ENCODE measurements at regions not wholly inside any gene's neighbourhood (a gene's known extent, or its start where the extent isn't known, plus 50 kb on each side); places are given as distances from the start of the nearest gene placed in this dataset.

DNA sequence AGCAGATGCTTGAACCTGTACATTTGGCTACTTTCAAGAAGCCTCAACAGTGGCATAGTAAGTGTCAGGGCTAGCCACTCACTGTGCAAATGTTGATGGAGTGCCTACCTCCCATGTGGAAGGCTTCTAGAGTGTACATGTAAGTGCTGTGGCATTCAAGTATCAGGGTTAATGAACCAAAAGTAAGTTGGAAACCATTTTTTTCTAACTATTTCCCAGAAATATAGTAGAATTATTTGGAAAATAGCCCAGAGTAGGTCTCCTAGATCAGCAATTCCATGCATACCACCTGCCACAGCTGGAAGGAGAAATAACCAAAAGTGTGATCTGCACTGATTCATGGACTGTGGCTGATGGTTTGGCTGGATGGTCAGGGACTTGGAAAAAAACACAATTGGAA lies 53.3 kb downstream of the FOXD1 start:
- DNase-seq (ENCODE audit: low spot score), result no peak

DNA sequence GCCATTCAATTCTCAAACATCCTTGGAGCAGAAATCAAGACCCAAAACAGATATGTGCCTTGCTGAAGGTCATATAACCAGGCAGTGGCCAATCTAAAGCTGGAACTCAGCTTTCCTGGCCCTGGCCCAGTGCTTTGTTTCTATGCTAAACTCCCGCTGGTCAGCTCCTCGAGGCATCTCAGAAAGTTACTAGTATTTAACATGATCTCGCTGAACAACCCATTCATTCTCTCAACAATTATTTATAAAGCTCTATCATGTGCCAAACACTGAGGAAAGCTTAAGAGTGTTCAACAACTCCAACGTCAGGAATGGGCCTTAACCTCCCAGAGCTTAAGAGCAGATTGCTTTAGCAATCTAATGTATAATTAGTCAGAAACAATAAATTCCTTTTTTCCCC lies 54.0 kb downstream of the FOXD1 start:
- no peak for DNase-seq (ENCODE audit: low spot score)

DNA sequence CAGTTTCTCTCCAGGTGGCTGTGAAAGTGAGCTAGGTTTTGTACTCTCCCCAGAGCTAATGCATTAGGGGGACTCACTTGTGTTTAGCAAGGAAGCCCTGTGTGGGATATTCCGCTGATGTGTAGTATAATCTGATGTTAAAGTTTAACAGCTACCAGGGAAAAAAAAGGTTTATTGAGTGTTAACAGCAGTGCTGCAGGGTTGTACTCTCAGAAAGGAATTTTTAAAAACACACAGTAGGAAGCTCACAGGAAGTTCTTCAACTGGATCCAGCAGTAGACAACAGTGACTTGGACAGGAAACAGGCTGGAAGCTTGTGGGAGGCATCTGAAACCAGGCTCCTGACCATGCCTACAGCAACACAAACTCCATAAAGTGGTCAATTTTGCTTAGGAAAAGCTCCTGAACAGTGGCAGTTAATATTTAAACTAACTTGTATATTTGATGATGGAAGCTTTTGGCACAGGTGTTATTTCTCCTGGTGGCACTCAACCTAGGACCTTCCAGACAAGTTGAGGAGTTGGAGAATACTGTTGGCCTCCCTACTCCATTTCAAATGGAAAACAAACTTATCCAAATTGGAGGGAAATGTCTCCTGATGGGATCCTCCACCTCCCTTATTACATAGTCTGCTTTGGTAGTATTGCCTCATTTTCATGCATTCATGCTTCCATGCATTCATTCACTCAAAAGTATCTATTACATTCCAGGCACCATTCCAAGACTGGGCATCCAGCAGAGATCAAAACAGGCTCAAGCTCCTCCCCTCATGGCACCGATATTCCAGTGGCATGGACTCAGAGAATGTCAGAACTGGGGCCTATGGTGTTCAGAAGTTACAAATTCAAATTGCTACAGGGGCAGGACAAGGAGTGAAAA lies 54.7 kb downstream of the FOXD1 start:
- no peak for DNase-seq (ENCODE audit: low spot score)

DNA sequence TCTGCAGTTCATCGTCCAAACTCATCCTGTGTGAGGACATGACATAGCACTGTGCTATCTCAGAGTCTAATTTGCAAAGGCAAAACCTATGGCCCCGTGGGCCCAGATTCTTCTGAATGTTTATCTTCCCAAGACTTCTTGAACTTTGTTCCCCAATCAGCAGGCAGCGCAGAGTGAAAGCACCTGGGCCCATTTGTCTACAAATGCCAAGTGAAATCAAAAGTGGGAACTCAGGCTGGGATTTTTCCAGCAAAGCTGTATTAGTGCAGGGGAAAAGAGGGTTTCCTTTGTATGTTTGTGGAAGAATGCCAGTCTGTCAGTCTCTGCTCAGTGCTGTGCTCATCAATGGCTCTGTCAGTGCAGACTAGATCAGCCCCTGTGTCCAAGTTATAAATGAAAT lies 55.8 kb downstream of the FOXD1 start:
- DNase-seq (ENCODE audit: low spot score), result no peak

DNA sequence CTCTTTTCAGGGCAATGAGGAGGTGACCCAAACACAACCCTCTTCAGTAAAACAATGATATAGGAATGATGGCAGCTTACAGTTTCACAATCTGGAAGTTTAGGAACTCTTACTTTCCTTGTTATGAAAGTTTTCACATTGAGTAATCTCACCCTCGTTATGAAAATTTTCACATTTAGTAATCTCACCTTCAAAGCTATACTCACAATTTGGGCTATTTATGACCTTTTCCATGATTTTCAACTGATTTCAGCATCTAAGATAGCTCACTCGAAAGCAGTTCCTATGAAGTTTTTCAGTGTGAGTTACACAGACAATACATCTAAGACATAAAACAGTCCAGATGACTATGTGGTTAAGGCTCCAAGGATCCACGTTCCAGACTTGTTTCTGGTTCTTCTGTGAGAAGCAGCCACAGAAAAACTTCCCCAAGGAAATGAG lies 57.1 kb downstream of the FOXD1 start:
- DNase-seq (ENCODE audit: low spot score), result no peak

DNA sequence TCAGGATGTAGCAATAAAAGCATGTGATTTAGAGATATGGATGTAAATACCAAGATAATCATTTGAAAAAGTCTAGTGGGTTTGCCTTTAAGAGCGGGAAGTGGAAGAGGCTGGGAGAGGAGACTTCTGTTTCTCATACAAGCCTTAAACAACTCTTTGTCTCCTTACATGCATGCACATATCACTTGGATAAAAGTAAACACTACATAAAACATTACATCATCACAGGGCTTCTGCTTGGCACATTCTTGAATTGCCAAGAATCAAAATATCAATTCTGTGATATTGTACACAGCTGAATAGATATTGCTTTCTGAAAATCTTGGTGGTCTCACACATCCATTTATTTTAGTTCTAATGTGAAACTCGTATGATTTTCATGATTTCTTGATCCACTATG lies 57.6 kb downstream of the FOXD1 start:
- no peak for DNase-seq (ENCODE audit: low spot score)

DNA sequence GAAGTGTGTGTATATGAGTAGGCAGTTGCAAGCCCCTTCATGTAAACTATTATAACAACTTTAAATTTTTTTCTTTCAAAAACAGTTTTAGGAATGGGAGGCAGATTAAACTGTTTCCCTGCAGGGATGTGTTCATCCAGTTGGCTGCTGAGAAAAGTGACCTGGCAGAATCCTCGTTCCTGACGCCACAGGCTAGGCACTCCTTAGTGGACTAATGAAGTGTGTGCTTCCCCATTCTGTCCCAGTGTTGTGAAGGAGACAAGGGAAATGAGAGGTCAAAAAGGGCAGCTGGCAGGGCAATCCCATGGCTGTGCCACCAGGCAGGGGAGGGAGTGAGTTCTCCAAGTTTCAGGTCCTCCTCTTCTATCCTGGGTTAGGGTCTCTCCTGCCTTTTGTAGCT lies 59.8 kb downstream of the FOXD1 start:
- no peak for DNase-seq (ENCODE audit: low spot score)

DNA sequence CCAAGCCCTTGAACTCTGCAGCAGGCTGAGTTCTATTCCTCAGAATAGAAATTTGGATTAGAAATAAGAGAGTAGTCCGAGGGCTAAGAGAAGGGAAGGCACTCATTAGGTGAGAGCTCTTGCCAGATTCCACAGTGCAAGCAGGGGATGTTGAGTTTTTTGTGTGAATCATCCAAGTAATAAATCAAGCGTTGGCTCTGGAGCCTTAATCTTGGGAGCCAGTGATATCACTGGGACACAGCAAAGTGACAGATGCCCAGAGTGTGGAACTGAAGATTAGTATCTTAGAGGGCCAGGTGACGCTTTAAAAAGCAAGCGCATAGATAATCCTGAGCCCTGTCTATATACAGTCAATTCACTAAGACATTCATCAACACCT lies 60.3 kb downstream of the FOXD1 start:
- peak; percentile 62 for DNase-seq (ENCODE audit: low spot score)

DNA sequence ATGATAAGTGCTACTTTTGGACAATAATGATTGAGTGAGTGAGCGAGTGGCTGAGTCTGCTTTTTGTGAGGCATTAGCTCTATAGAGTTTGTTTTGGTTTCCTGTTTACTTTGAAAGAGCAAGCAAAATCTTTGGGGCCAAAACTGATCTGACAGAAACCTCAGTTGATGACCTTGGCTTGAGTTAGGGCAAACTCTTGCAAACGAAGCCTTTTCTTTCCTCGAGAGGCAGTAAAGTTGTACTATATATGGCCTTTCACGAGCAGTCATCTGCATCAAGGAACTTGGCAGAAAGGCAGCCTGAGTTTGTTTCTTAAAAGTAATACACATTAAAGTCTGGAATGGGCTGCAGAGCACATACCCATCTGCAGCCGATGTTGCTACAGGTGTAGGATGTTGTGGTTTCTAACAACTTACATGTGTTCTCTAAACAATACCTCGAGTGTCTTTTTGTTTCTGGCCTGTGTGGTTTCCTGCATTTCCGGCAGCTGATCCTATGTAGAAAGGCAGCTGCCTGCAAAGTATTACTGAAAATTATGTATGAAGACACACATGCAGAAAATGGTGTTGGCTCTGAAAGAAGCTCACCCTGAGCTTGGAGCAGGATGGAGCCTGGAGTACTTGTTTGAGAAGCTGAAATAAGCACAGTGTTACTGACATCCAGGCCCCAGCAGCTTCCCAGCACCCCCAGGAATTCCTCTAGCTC lies 60.8 kb downstream of the FOXD1 start:
- no peak for DNase-seq (ENCODE audit: low spot score)

DNA sequence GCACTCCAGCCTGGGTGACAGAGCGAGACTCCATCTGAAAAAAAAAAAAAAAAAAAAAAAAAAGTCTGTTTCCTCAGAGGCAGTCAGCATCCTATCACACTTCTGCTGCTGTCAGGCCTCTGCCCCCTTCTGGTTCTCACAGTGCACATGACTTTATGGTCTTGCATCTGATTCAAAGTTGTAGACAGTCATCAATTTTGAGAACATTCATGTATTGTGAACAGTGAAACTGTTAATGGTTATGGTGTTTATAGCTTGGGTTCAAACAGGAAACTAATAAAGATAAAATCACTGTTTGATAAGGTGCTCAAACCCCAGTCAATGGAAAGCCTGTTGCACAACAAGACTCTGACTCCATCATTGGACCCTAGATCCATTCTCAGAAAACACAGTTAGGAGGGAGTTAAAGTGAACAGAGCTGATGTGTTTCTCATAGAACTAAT lies 61.4 kb downstream of the FOXD1 start:
- no peak for DNase-seq (ENCODE audit: low spot score)

DNA sequence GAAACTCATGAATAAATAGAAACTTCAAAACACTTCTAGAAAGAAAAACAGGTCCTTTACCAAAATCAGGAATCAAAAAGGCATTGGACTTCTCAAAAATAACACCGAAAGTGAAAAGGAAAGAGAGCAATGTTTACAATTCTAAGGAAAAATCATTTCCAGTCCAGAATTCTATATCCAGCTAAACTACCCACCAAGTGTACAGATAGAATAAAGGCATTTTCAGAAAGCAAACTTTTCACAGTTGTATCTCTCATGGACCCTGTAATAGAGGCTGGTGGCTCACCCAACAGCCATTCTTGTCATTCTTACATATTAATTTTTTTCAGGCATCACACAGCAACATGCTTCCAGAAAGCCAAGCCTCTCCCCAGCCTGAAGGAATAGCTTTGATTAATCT lies 63.7 kb downstream of the FOXD1 start:
- no peak for DNase-seq (ENCODE audit: low spot score)

DNA sequence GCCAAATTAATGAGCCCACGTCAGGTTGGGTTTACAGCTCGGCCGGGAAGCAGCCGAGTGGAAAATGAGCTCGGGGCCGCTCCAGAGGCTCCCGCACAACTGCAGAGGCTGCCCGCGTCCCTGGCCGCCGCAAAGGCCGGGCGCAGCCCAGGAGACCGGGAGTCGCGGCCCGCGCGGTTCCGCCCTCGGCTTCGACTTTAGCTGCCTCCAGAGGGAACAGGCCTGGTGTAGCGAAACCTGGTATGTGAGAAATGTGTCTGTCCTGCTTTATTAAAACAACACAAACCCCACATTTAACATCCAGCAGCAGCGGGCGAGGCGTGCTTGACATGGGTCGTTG lies 66.2 kb downstream of the FOXD1 start:
- DNase-seq (ENCODE audit: low spot score), result no peak

DNA sequence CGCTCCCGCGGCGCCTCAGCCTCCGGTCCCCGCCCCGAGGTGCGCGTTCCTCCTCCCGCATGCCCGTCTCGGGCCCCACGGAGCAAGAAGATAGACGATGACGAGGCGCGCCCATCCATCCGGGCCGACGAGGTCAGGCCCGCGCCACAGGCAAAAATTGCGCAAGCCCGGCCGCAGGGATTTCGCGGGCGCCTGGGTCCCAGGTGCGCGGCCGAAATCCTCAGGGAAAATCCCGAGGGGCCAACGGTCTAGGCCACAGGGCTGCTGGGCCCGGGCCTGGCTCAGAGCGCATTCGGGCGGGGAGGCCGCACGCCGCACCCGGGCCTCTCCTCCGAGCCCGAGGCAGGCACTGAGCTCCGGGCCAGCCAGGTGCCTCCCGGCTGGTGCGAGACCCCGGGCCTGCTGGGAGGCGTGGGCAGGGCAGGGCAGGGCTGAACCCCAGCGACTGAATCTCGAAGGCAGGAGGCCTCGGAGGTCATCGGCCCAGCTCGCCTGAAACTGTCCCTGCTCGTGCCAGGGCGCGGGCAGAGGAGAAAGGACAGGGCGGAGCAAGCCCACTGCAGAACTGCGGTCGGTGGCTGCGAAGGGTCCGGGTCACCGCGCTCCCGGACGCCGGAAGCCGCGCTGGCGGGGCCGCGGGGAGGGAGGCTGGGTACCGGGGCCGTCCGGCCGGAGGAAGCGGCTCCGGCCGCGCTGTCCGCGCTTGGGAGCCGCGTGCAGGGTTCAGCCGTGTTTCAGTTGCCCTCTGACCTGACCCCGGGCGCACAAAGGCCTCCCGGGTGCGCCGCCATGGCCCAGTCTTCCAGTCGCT lies 66.8 kb downstream of the FOXD1 start:
- no peak for DNase-seq (ENCODE audit: low spot score)

DNA sequence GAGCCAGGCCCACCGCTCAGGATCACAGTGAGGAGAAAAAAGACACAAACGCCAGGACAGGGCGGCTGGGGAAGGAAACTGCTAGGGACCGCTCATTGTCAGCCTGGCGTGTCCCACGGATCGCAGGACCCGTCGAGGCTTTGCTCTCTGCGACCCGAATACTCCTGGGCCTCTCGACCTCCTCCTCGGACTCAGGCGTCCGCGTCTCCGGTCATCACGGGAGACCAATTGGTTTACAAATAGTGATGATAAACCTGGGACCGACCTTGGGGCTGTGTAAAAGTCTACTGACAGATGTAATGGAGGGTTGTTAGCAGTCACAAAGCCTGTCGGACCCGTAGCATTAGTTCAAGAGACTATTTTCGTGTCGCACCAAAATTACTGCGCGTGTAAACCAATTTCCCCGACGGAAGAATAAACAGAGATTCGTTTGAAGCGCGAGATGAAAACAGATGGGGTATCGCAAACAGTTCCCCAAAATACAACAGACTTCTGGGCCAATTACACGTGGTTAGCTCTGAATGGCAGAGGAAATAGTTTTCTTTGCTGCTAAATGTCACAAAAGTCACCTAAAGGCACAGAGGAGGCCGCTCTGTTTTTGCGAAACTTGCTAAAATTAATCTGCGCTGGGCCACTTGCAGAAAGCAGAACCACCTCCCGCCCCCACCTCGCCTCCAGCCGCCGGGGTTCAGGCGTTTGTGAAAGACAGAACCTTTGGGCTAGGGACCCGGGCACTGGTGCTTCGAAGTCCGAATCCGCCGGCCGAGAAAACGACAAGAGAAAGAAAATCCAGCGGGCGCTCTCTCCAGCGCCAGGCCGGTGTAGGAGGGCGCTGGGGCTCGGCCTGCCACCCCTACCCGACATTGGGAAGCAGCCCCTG lies 67.6 kb downstream of the FOXD1 start:
- DNase-seq (ENCODE audit: low spot score), result no peak

DNA sequence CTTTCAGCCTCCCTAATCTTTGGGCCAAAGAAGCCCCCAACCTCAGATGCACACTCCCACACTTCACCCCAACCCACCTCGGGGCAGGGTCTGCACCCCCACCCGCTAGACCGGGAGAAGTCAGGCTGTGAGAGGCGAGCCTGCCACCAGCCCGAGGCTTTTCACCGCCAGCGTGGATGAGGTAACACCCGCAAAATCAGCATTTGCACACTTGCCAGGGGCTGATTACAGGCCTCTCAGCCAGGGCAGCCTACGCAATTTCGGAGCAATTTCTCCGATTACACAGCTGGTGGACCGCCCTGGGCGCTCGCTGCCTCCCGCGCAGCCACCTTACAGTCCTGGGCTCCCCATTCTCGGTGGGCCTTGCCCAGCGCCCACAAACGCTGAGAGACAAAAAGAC lies 68.5 kb downstream of the FOXD1 start:
- no peak for DNase-seq (ENCODE audit: low spot score)

DNA sequence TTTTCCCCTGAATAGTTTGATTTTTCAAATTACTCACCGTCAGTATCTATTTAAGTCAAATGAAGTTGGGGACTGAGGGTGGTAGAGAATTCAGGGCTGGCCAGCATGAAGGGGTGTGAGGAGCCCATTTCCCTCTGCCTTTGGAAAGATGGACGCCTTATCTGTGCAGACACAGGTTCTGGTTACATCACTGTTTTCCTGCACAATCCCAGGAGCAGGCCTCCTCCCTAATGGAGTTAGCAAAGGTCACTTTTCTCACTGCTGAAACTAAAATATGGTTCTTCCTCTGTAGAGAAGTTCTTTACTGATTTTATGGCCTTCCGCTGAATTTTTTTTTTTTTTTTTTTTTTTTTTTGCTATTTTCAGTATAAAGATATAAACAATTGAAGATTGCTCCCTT lies 69.1 kb downstream of the FOXD1 start:
- DNase-seq (ENCODE audit: low spot score), result no peak

DNA sequence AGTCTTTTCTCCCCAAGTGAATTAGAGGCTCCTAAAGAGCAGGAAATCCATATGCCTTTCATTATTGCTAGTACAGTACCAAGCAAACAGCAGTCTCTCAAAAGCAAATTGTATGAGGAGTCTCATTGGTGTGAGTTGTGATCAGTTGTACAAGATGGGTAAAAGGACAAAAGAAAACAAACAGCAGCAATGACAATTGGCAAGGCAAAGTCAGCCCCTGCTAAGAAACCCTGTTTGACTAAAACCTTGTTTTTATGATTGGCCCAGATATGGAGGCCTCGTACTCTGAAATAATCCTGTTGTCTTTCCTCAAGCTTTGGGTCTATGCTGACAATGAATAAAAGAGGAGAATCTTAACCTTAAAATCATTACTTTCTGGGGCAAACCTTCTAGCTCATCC lies 69.8 kb downstream of the FOXD1 start:
- no peak for DNase-seq (ENCODE audit: low spot score)

DNA sequence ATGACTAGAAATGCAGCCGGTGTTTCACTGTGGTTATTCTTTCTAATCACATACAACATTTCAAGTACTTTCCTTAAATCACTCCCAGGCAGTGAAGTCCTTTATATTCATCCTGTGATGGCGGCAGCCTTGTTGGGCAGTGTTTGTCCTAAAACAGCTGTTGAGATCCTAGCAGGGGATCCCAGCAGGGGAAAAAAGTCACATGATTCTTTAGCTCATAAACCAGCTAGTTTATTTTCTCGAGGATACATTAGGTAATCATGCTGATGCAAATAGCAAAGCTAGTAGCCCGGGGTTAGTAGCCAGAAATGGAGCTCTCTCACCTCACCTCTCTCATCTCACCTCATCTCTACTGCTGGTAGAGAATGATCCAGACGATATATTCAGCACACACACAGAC lies 70.5 kb downstream of the FOXD1 start:
- DNase-seq (ENCODE audit: low spot score), result no peak

DNA sequence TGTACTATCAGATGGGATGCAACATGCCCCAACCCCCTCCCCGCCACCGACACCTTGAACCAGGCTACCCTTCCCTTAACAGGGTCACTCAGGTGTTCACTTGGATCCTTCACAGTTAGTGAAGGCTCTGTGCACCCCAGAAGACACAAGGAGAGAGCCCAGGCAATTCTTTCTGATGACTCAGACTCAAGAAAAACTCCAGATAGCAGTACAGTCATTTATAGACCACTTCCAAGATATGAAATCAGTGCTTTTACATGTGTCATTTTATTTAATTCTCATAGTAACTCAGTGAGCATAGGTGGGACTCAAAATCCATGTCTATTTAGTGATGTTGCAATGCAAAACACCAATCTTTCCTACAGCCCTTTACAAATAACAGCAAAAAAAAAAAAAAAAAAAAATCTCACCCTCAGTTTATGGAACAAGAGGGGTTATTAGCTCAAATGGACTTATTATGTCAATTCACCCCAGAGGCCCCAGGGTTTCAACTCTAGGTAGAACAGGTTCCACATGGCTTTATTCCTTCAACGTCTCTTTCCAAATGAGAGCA lies 71.9 kb downstream of the FOXD1 start:
- DNase-seq (ENCODE audit: low spot score), result no peak

DNA sequence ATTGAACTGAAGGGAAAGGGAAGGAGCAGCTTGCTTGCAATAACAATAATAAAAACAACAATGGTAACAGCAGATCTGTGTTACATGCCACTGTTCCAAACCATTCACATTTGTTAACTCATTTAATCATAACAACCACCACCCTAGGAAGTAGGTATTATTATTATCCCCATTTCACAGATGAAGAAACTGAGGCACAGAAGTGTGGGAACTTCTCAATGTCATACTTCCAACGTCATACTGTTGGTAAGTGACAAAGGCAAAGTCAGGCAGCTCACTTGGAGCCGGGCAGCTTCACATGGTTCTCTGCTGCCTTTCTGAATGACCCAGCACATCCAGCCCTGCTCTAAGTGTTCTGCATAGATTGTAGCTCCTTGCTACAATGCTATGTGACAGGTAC lies 72.6 kb downstream of the FOXD1 start:
- no peak for DNase-seq (ENCODE audit: low spot score)

DNA sequence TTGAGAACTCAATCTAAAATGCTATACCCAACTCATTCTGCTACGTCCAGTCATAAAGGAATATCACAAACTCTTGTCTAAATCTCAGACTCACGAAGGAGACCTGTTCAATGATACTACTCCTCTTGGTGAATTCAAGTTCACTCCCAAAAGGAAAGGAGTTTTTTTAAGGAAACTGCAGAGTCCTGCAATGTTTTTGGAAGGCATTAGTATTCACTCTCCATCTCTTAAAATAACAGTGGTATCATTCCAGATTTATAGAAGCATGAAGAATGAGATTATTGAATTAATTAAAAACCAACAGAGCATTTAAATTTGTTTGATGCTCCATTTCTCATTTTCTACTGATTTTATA lies 73.4 kb downstream of the FOXD1 start:
- no peak for DNase-seq (ENCODE audit: low spot score)

Measured in D341Med (cell line).